Dedifferentiated amniotic fluid mesenchymal stem cell (primary cell): ENCODE measurements at regions not wholly inside any gene's neighbourhood (a gene's known extent, or its start where the extent isn't known, plus 50 kb on each side); places are given as distances from the start of the nearest gene placed in this dataset.
"Not testable (repeated sequence)": the region's sequence is repeated elsewhere in the genome, so short reads cannot be mapped to it uniquely, and the experiment has no call there.

Source experiments
- DNase-seq: peaks from one replicate; pipeline ENCODE4 v3.0.0-alpha.2; 2016; ENCODE audit errors: extremely low spot score

DNA sequence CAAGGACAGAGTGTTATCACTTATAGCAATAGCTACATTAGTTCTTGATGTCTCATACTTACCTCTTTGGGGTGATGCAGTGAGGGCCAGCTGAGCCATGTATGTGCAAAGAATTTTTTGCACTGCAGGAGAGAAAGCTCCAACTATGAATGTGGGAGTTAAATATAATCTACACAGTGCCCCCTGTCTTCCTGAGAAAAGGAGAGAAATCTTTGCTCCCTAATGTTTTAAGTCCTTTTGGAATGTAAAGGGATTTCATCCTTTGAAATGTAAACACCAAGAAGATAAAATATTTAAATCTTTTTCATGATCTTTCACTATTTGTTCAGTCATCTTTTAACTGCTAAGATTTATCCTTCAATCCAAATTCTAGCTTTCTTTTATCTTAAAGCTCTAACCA, 822.1 kb downstream of the TENT5A start:
- no peak for DNase-seq

DNA sequence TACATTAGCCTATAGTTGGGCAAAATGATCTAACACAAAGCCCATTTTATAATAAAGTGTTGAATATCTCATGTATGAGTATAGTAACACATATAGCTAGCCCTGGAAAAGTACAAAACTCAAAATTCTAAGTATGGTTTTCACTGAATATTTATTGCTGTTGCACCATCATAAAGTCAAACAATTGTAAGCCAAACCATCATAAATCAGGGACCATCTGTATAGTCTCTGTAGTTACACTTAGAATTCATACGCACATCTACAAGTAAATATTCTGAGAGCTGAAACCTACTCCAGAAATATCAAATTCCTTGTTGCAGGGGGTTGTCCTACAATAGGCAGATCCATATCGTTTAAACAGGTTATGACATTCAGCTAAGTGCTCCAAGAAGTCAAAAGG, 817.3 kb downstream of the BCKDHB start:
- no peak for DNase-seq

DNA sequence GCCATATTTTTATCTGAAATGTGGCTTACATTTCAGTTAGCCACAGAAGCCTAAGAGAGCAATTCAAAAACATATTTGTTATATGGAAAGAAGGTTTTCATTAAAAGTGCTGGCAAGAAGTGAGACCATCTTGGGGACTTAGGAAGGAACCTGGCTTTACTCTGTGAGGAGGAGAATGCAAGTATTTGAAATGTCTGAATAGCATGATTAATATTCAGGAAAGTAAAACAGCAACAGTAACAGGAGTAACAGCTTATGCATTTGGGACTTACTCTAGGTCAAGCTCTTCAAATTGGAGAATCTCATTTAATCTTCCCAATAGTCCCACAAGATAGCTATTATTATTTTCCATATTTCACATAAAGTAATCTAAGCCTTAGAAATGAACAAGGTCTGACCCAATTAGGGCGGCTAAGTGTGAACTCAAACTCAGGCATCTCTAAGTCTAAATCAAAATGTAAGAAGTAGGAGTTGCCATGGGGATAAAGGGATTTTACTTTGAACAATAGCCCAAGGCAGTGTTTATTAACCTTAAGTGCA, 816.5 kb downstream of the BCKDHB start:
- no peak for DNase-seq

DNA sequence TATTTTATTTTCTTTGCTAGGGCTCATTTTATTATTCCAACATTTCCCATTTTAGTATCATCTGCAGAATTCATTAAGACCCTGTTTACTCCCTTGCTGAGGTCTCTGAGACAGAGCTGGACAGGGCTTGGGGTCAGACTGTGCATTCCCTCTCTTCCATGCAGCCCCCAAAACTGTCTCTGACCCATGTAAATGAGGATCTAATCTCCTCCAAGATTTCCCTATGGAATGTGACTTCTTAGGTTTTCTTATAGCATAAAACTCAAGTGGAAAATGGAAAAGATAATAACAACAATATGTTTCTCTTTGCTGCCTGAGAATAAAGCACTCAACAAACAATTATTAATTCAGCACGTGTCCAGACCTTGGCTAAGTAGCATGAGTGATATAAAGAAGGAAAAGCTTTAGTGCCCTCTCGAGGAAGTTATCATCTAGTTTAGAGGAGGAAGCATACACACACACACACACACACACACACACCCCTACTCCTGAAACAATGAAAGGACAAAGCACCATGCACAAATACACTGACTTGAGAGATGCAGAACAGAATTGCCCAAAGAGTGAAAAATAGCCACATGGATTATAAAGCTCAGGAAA, 815.5 kb downstream of the BCKDHB start:
- no peak for DNase-seq

DNA sequence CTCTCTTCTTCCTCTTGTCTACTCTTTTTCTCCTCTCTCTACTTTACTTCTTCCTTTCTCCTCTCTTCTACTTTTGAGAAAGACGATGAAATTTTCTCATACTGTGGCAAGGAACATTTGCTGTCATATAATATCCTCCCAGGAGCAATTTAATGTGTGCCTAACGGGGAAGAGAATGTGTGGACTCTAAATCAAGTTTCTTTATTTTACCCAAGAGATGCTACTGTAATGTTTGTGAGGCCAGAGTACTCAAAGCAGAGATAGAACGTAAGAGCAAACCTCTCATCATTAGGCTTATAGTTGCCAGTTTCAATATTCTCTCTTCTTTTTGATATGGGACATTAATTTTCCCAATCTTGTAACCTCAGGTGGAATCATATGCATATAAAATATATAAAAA, 801.4 kb downstream of the BCKDHB start:
- no peak for DNase-seq

DNA sequence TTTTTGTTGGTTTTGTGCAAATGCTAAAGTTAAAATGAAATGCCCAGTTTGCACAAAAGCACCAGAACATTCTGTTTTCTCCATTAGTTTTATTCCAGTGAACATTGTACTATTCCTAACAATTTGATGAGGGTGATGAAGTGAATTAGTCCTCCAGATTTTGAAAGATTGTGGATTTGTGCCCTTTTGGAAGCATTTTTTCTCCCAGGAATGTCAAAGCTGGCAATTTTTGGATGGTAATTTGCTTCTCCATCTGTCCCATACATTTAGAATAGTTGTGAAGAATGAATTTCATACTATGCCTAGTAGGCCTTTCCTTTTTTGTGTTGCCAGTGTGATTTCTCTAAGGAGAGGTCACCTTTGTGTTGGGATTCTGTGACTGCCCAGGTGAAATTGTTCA, 797.2 kb downstream of the BCKDHB start:
- DNase-seq, result no peak

DNA sequence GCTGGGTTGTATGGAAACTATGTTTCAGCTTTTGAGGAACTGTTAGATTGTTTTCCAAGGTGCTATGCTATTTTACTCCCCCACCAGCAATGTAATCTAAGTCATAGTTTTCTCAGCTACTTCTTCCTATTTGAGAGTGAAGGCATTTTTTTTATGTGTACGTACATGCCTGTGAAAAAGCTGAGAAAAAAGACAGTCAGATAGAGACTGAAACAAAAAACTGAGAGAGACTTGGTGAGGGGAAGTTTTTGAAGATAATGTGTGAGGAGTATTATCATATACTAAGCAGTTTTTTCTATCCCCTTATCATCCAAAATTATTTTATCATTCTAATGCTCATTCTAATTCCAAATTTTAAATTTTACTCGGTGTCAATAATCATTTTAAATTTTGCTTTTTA, 780.0 kb downstream of the BCKDHB start:
- no peak for DNase-seq

DNA sequence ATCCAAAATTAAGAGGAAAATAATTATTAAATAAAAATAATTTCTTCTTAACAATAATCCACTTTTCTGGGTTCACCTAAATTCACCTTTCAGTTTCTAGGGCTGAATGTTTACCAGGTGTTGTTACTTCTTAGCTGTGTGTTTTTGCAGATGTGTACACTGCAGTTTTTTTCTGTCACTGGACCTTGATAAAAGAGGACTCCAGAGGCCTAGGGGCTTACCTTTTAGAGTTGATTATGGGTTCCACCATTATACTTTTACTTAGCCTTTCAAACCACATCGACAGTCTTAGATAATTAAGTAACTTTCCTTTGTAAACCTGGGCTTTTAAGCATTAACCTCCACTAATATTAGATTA, 766.5 kb downstream of the BCKDHB start:
- no peak for DNase-seq

DNA sequence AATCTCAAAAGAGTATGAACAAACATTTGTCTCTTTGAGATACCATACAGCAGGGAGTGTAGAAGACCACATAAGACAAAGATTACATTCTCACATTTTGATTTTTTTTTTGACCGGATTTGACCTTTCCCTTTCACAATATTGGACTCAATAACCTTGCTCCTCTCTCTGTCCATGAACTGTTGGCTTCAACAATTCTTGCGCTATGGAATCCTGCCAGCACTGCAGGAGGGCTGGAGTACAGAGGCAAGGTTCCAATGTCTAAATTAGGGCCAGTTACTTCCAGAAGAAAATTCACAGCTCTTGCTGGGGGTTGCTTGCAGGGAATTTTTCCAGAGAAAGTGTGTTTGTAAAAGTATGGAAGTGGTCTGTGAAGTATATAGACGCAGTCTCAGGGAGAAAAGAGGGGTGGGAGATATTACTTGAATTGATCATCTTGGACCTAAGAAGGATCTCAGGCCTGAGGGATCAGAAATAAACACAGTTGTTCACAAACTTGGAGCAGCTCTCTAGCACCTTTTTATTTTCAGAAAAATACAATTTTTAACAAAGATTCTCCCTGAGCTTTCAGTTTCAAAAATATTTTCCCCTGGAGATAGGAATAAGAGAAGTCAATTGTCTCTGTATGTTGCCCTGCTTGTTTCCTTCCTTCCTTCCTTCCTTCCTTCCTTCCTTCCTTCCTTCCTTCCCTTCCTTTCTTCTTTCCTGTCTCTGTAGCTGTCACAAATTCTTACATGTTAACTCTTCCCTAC, 765.9 kb downstream of the BCKDHB start:
- no peak for DNase-seq

DNA sequence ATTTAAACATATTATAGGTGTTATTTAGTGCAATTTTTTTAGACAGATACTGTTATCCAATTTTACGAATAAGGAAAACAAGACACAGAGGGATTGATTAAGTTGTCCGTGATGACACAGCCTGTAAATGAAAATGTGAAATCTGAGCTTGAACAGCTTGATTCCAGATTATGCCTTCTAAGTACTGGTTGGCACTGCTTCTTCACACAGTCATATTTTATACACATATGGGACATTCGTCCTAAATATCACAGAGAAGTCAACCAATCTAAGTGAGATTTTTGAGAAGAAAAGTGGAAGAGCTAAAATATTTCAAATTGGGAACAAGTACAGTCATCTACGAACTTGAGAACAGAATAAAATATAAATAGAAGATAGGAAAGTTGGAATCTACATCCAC, 756.3 kb downstream of the BCKDHB start:
- no peak for DNase-seq

DNA sequence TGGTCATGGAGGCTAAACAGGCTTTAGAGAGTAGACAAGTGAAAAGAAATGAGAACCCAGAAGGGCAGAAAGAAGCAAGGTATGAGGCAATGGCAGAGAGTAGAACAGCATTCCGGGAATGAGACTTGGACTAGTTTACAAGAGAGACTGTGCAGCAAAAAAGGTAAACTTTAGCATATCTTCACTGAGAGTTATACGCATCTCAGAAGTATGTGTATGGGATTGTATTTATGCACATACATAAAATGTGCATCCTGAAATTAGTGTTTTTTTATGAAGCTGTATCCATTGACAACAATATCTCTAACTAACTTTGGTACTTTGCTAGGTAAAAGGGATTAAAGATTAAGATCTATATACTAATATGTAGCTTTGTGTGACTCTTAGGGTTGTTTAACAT, 753.6 kb downstream of the BCKDHB start:
- no peak for DNase-seq

DNA sequence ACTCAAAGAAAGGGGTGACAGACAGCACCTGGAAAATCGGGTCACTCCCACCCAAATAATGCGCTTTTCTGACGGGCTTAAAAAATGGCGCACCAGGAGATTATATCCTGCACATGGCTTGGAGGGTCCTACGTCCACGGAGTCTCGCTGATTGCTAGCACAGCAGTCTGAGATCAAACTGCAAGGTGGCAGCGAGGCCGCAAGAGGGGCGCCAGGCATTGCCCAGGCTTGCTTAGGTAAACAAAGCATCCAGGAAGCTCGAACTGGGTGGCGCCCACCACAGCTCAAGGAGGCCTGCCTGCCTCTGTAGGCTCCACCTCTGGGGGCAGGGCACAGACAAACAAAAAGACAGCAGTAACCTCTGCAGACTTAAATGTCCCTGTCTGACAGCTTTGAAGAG, 741.5 kb downstream of the BCKDHB start:
- DNase-seq, result not testable (repeated sequence)

DNA sequence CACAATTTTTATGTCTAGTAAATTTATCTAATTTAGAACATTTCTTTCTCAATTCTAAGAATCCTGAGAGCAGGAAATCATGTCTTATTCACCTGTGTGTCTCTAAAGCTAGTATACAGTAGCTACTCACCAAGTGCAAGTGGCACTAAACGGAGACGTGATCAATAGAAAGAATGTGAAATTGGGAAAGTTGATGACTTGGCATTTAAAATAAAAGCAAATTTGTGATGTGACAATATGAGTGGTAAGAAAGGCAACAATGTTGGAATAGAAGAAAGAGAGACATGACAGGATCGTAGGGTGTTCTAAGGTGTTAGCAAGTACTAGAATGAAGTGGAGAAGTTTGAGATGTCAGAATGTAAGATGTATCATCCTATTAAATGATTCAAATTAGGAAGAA, 725.9 kb downstream of the BCKDHB start:
- DNase-seq, result no peak

DNA sequence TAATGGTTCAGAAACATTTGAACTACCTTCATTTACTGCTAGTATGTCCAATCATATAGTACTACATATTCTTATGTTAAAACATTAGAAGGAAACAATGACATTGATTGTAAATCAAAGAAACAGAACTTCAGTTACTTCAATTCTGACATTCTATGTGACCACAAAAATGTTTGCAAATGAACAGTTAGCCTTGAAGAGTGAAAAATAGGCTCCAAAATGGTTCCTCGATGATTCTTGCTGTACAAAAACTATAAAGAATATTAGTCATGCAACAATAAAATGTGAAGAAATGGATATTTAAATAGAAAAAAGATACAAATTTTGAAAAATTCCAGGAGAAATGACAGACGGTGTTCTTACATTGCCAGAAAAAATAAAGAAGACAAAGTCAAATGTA, 686.9 kb downstream of the BCKDHB start:
- no peak for DNase-seq

DNA sequence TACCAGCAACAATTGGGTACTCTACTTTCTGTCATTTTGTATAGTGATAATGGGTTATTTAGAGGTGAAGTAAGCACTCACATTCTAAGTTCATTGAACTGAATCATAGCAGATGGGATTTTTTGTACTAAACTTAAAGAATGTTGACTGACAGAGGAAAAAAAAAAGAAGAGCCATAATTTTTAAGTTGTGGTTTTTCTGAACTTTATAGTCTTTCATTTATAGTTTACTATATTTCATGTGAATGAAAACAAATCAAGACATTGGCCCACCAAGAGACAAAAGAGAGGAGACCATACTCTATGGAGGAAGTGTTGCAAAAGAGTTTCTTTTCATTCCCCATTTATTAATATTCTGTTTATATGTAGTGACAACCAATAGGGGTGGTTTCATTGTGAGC, 685.7 kb downstream of the BCKDHB start:
- no peak for DNase-seq

DNA sequence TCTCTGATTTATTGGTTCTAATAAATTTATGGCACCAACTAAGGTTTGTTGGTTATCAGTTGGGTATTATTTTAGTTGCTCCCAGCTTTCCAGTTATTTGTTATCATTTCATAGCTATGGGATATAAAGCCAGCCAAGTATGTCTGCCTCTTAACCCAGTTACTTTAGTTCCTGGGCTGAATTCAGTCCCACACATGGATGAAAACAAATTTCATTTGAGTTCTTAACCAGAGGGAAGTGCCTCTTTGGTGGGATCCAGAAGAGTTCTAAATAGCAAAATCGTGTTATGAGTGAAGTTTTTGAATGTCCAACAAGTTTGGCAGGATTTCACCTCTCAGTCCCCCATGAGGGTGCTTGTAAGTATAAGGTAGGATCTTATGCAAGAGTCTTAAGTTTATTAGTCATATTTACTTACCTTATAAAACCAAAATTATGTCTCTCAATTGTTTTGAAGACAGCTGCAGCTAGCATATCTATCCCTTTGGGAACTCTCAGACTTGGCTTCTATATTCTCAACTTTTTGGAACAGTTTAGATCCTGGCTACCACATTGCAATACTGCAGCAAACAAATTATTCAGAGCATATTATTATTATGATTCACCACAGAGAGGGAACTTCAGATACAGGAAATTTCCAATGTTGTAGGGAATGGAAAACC, 683.6 kb downstream of the BCKDHB start:
- DNase-seq, result peak; percentile 40

DNA sequence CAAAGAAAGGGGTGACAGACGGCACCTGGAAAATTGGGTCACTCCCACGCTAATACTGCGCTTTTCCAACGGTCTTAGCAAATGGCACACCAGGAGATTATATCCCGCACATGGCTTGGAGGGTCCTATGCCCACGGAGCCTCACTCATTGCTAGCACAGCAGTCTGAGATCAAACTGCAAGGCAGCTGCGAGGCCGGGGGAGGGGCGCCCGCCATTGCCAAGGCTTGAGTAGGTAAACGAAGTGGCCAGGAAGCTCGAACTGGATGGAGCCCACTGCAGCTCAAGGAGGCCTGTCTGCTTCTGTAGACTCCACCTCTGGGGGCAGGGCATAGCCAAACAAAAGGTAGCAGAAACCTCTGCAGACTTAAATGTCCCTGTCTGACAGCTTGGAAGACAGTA, 676.8 kb downstream of the BCKDHB start:
- not testable (repeated sequence) for DNase-seq

DNA sequence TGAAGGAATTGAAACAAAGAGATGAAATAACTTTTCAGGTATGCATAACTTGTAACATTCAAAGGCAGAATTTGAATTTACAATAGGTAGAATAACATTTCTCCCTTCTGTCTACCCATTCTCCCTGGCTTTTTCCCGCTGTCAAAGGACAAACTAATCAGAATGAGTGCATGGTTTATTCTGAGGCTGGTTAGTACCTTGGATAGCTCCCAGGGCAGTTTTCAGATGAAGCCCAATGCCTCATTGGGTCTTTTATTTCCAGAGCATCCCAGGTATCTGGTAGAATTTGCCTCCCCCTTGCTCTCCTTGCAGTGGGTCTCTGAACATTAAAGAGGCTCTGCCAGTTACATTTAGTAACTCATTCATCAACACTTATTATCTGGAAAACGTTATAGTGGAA, 665.5 kb downstream of the BCKDHB start:
- peak; percentile 22 for DNase-seq

DNA sequence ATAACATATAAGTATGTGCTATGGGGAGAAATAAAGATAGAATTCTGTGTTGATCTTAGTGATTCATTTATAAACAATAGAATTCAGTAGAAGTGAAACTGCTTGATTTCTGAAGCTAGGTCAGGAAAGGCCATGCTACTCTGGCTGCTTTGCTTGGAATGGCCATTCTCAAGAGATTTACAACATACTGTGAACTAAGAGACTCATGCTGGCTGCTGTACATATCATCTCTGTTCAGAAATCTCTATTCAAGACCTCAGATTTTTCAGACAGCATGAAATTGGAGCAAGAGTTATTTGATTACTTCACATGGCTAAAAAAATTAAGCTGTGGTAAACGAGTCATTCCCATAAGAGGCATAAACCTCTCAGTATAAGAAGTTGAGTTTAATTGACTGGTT, 662.6 kb downstream of the BCKDHB start:
- peak; percentile 64 for DNase-seq

DNA sequence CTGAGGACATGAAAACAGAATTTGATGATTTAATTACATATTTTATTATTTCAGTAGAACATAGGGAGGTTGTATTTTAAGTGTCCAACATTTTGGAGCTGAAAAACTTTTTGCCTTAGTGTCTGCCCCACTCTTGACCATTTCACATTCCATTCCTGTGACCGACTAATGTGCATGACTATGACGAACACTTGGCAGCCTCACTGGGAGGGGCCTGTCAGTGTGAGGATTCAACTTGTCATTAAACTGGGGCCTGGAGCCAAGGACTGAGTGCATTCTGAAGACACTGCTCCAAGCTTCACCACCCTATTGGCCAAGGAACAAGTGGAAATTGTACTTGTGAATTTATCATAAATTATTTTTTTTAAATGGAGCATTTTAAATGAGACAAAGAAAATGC, 661.3 kb downstream of the BCKDHB start:
- peak; percentile 90 for DNase-seq

DNA sequence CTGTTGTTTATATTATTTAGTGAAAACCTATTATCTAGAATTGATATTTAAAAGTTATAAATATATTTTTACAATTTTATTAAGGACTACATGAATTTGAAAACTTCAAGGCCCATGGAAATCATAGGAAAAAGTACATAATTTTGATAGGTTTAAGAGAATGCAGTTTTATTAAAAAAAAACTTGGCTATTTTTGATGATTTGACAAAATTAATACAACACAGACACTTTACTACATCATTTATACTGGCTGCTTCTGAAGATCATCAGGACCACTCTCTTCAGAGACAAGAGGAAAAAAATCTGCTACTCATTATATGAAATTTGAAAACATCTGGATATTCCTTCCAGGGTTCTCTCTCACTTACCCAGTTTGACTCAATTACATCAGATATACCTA, 637.7 kb downstream of the BCKDHB start:
- no peak for DNase-seq

DNA sequence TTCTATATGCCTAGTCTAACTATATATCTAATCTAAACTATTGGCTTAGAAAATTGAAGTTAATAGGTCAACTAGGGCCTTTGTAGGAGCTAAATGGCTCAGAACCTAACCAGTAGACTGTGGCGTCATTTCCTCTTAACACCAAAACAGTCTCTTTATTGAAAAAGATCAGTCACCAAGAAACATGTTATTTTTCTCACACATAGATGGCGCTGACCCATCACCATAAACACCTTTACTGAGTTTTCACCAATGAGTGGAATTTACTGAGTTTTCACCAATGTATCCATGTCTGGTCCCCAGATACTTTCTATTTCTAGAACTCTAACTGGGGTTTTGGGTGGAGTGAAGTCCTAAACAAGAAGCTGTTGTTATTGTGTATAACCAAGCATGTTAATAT, 636.0 kb downstream of the BCKDHB start:
- DNase-seq, result peak; percentile 37

DNA sequence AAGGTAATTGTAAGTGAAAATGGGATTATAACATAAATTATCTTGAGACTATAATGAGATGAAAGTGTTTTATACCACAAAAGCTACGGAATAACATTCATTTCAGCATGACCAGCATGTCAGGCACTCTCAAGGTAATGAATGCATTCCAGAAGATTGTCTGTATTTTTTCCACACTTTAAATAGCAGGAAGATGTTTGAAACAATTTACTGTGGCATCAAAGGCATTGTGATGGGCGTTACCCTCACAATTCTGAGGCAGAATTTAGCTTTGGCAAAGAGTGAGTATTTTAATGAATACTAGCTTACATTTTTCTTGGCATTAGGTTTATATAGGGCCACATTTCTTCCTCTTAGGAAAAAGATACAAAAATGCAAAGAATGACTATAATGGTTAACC, 627.2 kb downstream of the BCKDHB start:
- DNase-seq, result no peak
